ENCODE measurements at regions not wholly inside any gene's neighbourhood (a gene's known extent, or its start where the extent isn't known, plus 50 kb on each side); places are given as distances from the start of the nearest gene placed in this dataset.

- TF ChIP-seq CTCF (IDR thresholded peaks at IDR 0.05) (no peak), ZFX (IDR thresholded peaks at IDR 0.05; ENCODE audit: borderline replicate concordance) (no peak)
Measured at GRCh38 chr11:92311616-92312449, 87.2 kb downstream of the FAT3 start.
